GM19043 (cell line): ENCODE measurements at regions not wholly inside any gene's neighbourhood (a gene's known extent, or its start where the extent isn't known, plus 50 kb on each side); places are given as distances from the start of the nearest gene placed in this dataset.
"Not testable (repeated sequence)": the region's sequence is repeated elsewhere in the genome, so short reads cannot be mapped to it uniquely, and the experiment has no call there.

Source experiments
- ATAC-seq: cut with Tn5 transposase; IDR thresholded peaks from one replicate; pipeline ENCODE4 v1.9.1; 2021; ENCODE audit warnings: low read depth; ENCODE audit not compliant: unreplicated experiment

DNA sequence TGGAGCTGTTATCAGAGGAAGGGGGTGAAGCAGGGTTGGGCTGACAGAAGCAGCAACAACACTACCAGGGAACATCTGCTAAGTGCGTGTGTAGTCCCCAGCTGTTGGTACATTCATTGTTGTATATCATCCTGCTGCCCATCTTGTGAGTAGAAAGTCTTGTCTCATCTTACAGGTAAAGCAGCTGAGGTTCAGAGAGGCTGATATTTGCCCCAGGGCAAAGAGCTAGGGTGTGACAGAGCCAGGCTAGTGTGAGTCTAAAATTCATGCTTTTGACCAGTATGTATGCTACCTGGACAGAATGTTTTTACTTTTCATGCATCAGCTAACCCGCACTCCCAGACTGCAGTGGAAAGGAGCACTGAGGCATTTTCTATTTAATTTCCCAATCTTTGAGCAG lies 221.6 kb downstream of the STK31 start:
- no peak for ATAC-seq

DNA sequence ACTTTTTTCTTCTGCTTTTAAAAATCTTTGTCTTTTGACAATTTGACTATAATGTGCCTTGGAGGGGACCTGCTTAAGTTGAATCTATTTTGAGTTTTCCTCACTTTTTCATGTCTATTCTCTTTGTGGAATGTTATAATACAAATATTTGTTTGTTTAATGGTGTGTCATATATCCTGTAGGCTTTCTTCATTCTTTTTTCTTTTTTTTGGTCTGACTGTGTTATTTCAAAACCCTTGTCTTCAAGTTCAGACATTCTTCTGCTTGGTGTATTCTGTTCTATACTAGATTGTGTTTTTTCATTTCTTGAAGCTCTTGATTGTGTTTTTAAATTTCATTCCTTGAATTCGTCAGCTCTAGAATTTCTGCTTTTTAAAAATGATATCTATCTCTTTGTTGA lies 228.2 kb downstream of the STK31 start:
- ATAC-seq: no peak

DNA sequence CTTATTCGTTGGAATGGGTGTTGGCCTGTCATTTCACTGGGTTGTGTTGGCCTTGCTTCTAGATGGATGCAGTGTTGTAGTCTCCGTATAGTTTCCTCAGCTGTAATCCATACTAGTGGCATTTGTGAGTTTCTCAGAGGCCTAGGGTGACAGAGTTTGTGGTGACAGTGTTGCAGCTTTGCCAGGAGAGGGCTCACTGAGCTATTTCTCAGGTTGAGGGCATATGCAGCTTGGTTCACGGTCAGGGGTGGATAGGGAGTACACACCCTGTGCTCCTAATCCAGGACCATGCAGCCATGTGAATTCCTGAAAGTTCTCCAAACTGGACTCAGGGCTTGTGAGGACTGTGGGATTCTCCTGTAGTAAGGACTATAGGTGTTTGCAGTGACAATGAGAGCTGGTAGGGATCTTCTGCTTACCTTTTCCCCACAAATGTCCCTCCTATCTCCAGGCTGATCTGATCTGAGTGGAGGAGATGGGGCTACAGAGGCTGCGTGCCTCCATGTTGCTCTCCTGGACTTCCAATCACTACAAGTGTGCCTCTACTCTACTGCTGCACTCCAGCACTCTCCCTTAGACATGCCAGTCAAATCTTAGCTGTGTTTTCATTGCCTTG lies 229.0 kb downstream of the STK31 start:
- ATAC-seq: no peak

DNA sequence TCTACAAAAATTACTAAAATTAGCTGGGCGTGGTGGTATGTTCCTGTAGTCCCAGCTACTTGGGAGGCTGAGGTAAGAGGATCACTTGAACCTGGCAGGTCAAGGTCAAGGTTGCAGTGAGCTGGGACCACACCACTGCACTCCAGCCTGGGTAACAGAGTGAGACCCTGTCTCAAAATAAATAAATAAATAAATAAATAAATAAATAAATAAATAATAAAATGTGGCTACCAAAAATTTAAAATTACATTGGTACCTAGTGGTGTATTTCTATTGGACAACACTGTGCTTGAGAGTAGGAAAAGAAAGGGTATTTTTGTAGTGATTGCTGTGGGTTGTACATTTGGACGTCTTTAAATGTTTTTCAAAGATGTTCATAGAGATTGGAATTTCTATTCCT lies 229.7 kb downstream of the STK31 start:
- not testable (repeated sequence) for ATAC-seq

DNA sequence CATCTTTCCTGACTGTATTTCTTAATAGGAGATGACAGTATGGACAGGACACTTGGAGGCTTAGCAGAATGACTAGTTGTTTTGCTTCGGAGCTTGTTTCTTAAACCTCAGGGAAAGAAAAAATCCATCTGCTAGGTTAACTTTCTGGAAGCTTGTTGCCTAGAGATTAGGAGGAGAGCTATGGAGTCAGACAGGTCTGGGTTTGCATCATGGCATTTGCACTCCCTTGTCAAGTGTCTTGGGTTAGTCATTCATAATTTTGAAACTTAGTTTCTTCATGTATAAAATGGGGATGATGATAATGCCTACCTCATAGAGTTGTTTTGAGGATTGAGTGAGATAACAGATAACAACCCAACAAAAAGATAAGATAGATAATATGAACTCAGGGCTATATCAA lies 231.5 kb downstream of the STK31 start:
- no peak for ATAC-seq

DNA sequence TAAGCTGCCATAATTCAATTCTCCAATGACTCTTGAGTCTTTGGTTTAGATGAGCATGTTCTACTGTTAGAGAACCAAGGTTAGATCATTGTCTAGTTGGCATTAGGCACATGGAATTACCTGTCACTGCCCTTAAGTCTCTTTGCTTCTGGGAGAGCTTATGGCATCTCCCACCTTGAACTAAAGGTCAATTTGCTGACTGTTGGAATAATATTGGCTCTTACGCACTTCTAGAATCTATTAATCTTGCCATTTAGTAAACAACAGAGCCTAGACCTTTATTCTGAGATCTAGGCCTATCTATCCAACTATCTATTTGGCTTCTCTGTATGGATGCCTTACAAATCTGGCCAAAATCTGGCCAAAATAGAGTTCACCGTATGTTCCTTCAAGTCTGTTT lies 232.0 kb downstream of the STK31 start:
- no peak for ATAC-seq

DNA sequence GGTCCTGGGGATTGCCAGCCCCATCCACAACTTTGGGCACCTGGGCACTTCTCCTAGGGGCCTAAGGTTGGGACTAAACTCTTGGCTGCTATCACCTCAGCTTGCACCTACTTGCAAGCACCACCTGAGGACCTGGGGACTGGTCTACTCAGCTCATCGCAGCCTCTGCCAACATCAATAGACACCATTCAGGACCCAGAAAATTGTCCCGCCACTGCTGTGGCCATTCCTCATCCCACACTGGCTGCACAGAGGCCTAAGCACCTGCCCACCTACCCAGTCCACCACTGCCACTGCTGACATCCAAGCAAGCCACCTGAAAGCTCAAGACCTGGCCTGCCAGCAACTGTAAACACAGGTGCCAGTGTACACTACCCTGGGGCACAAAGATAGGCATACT lies 234.1 kb downstream of the STK31 start:
- ATAC-seq: no peak

DNA sequence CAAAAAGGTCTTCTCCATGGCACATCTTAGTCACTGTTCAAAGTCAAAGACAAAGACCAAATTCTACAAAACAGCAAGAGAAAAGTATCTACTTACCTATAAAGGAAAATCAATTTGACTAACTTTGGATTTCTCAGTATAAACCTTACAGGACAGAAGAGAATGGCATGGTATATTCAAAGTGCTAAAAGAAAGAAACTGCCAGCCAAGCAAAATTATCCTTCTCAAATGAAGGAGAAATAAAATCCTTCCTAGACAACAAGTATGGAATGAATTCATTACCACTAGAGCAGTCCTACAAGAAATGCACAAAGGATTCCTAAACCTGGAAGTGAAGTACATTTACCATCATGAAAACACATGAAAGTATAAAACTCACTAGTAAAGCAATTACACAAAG lies 235.5 kb downstream of the STK31 start:
- ATAC-seq: no peak

DNA sequence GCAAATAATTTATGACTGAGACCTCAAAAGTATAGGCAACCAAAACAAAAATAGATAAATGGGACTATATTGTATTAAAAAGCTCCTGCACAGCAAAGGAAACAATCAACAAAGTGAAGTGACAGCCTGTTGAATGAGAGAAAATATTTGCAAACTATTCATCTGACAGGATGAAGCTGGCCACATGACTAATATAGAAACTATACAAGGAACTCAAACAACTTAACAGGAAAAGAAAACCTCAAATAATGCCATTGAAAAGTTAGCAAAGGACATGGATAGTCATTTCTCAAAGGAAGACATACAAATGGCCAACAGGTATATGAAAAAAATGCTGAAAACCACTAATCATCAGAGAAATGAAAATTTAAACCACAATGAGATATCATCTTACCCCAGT lies 245.1 kb downstream of the STK31 start:
- ATAC-seq: no peak

DNA sequence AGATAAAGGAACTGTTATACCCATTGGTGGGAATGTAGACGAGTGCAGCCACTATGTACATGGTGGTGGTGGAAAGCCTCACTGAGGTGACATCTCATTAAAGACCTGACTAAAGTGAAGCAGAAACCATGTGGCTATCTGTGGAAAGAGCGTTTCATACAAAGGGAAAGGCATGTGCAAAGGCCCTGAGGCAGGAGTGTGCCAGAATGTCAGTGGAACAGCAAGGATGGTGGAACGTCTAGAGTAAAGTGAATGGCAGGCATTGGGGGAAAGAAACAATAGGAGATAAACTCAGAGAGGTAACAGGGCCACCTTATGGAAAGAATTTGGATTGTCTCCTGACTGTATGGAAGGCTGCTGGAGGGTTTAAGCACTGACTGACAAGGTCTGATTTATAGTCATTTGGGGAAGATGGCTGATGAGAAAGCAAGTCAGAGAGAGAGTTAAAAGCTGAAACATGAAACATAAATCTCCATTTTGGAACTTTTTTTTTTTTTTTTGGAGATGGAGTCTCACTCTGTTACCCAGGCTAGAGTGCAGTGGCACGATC lies 245.7 kb downstream of the STK31 start:
- no peak for ATAC-seq

DNA sequence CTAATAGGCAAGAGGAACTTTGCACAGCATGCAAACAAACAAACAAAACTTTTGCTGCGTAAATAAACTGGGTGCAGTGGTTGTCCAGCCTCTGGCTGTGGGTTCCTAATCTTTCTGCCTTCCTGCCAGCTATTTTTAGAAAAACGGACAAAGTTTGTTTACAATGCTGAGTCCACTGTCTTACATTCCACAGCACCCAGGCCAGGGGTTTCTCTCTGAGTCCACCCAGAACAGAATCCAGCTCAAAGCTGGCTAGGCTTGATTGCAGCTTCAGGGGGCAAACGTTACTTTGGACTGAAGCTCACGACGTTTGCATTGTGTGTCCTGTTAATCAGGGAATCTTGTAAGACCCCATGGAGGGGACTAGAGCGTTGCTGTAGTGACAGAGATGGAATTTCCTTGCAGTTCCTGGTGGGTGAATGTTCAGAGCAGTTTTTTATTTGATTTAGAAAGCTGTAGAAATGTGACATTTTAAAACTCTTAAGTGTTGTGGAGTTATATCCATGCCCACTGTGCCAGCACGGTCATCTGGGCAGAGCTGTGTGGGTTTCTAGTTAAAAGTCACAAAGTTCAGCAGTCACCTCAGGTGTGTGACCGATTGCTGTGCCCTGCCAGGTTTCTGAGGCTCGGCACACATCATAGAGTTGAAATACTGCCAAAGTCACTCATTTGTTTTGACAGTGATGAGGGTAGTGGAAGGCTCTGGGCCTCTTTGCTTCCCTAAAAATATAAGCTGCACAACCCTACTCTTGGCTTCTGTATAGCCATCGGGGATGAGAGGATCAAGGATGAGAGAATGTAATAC lies 247.0 kb downstream of the STK31 start:
- no peak for ATAC-seq

DNA sequence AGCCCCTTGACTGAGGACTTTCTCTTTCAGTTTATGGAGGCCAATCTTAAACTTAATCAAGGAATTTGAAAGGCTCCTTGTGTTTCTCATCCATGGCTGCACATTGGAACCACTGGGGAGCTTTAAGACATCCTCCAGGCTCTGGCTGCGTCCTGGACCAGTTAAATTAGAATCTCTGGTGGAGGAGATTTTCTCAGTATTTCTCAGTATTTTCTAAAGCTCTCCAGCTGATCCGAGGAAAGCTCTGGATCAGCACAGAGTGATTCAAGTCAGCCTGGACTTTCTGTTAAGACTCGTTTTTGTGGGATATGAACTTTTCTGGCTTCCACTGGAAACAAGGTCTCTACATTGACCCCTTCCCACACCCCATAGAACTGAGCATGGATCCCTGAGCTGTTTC lies 249.8 kb downstream of the STK31 start:
- no peak for ATAC-seq

DNA sequence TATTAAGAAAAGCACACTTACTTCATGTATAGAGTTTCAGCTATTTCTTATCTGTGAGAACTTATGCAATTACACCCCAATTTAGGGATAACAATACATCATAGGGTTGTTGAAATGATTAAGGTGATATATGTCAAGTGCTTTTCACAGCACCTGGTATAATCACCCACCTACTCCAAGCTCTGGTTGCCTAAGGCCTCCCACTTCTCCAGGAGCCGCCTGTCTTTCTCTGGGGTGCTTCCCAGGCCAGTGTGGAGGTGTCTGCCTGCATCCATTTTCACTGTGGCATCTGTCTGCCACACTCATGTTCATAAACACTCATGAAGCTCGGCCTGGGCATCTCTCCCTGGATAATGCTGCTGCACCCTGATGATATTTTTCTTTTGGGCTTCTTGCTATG lies 250.3 kb downstream of the STK31 start:
- no peak for ATAC-seq

DNA sequence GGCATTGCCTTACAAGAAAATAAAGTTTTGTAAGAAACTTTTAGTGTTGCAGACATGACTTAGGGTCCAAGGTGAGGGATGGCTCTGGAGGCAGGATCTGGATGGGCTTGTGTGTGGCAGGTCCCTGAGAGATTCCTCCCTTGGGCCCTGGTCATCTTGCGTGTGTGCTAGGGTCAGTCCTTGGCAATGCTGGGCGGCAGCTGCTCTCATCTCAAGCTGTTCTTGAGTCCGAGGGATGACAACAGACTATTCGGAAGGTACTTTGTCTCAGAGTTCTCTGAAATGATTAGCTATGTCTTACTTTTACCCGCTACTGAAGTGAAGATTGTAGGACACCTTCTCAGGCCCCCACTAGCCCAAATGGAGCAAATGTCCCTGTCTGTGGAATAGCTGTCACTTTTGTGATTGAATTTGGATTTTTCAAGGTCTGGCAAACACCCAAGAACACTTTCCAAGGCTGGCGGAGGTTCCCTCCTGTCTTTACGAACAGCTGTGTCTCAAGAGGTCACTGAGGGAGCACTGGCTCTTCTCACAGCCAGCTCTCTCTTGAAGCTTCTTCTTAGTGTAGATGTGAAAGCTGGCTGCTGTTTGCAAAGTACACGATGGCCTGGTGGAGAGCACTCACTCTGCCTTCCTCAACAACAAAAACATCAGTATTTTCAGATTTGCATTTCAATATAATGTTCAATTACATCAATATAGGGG lies 253.6 kb downstream of the STK31 start:
- ATAC-seq: no peak

DNA sequence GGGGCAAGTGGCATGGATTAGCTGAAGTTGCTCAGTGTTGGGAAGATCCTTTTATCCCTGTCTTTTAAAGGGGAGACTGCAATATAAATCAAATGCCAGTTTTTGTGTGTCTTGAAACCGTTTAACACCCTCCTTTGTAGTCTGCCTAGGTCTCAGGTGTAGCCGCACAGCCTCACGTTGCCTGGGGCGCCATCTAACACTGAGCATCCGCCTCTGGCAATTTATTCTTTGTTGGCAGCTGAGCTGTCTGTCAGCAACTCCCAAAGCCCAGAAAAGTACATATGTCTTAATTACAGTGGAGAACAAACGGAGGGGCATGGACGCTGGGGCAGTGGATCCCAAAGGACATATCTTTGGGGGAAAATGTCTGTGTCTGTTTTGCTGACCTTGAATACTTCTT lies 254.7 kb downstream of the STK31 start:
- no peak for ATAC-seq

DNA sequence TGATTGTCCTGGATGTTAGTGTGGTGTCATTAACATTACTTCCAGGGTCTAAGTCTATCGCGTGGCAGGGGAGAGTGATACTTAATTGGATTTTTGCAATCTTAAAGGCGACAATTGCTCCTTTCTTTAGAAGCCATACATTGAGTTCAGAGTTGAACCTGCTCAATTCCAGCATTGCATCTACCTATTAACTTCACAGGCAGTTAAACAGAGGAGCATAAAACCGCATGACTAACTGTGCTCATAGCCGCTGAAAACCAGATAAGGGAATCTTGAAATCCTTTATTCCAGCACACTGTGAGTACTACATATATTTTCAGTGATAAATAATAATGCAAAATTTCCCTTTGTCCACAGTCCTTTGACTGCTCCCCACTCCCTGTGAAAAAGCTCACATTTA lies 255.3 kb downstream of the STK31 start:
- ATAC-seq: no peak

DNA sequence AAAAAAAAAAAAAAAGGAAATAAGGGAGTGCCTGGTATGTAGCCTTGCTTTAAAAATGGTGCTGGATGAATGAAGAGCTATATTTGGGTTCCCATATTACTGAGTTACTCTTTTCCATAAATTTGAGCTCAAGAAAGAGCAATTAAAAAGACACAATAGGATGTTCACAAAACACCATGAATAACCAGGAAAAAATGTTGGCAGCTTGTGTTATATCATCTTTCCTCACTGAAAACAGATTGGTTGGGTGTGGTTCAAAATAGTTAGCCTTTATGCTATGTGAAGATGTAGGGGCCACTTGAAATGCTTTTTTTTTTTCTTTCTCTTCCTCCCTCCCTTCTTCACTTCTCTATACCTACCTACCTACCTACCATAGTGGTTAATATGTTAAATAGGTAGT lies 256.9 kb downstream of the STK31 start:
- ATAC-seq: no peak

DNA sequence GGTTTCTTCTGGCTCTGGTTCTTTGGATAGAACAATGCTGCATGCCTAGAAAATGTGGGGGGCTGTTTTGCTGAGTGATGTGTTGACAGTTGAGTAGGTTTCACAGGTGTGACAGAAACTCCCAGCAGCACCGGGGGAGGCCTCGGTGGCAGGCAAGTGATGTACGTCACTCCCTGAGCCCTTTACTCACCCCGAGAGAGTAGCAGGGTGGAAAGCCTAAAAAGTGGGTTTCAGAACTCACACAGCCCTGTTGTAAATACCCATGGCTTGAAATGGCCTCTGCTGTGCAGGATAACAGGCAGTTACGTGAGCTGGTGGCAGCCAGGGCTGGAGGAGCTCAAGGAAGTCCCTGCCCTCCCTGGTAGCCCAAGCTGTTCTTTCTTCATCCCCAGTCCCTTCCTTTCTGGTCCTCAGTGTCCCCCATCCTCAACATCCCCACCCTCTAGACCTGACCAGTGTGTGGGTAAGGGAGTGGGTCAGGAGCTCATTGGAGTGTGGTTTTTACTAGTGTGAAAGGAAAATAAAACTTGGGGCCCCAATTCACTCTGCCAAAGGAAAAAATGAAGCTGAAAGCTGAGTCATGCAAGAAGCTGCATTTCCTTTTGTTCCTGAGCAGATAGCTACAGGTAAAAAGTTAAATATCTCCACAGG lies 258.1 kb downstream of the STK31 start:
- no peak for ATAC-seq

DNA sequence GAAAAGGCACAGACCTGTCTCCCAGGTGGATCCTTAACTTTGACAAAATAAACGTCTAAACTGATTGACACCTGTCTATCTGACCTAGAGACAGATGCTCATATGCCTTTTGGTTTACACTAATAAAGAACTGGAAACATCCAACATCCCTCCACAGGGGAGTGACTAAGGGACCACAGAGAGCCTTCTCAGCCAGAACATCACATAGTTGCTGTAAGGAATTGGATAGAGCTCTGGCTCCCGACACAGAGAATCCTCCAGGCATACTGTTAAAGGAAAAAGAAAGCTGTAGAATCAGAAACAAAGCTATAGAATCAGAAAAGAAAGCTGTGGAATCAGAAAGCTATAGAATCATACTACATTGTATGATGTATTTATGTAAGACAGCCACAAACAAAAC lies 258.8 kb downstream of the STK31 start:
- ATAC-seq: no peak

DNA sequence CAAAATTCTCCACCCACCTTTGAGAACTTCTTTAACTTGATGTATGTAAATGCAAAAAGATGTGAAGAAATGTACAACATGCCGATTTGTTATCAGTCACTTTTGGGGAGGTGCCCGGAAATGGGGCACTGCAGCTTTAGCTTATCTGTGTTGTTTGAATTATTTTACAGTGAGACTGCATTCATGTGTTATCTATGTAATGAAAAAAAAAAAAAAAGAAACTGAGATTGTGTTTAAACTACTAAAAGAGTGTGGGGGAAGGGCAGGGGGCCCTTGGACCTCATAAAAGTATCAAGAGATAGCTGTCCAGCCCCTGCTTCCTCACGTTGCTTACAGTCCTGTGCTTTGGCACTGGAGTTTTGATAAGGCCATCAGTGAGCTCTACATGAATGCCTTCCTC lies 259.4 kb downstream of the STK31 start:
- no peak for ATAC-seq

DNA sequence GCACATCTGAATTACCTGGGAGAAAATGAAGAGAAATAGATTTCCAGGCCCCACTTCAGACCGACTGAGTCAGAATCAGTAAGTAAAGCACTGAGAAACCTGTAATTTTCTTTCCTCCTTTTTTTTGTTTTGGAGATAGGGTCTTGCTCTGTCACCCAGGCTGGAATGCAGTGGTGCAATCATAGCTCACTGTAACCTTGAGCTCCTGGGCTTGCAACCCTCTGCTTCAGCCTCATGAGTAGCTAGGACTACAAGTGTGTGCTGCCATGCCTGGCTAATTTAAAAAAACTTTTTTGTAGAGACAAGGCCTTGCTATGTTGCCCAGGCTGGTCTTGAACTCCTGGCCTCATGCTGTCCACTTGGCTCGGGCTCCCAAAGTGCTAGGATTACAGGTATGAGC lies 260.2 kb downstream of the STK31 start:
- ATAC-seq: no peak
